ENCODE measurements at regions not wholly inside any gene's neighbourhood (a gene's known extent, or its start where the extent isn't known, plus 50 kb on each side); places are given as distances from the start of the nearest gene placed in this dataset.

DNA sequence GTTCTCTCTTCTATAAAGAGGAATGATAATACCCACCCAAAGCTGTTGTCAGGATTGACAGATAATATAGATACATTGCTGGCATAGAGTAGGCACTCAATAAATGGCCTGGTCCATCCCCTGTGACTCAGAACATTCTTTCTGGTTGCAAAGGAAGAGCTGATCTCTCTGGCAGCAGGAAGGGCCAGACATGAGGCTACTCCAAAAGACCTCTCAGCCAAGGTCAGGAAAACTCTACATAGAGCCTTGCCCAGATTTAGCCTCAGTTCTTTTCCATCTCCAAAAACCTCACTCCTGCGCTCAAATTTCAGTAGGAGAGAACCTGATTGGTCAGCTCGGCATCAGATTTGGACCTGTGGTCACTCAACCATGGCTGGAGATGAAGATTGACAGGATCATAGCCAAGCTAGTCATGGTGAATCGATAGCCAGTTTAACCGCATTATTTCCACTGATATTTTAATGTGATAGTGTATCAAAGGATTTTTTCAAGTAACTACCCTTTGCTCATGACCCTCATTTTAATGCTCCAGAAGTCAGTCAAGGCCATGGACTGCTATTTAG lies 319.6 kb downstream of the DRD1 start:
- no peak for DNase-seq
- TF ChIP-seq, protein P1, sequence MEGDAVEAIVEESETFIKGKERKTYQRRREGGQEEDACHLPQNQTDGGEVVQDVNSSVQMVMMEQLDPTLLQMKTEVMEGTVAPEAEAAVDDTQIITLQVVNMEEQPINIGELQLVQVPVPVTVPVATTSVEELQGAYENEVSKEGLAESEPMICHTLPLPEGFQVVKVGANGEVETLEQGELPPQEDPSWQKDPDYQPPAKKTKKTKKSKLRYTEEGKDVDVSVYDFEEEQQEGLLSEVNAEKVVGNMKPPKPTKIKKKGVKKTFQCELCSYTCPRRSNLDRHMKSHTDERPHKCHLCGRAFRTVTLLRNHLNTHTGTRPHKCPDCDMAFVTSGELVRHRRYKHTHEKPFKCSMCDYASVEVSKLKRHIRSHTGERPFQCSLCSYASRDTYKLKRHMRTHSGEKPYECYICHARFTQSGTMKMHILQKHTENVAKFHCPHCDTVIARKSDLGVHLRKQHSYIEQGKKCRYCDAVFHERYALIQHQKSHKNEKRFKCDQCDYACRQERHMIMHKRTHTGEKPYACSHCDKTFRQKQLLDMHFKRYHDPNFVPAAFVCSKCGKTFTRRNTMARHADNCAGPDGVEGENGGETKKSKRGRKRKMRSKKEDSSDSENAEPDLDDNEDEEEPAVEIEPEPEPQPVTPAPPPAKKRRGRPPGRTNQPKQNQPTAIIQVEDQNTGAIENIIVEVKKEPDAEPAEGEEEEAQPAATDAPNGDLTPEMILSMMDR (IDR thresholded peaks at IDR 0.05), result no peak
- Histone ChIP-seq H3K9me3 (no peaks in the 10 kb centered on the region), H3K27me3 (no peaks in the 10 kb centered on the region), H3K27ac (no peak overlapping the region), H3K4me1 (no peaks in the 10 kb centered on the region), H3K4me3 (no peak overlapping the region), H3K36me3 (no peaks in the 10 kb centered on the region)

DNA sequence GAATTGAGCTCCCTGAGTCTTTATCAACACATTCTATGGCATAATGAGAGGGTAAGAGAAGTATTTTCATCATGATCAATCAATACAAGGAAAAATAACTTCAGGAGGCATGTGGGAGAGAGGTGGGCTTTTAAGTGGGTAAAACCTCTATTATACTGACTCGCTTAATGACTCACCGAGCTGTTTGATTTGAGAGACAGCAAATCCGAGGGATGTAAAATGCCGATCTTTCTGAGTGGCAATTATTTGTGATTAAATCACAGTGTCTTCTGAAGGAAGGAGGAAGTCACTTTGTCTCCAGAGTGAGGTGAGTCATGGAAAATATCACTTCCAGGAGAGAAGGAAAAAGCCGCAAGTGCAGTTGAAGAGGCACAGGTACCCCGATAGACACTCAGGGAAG lies 320.4 kb downstream of the DRD1 start:
- Histone ChIP-seq H3K4me1 (no peaks in the 10 kb centered on the region), H3K27ac (no peak overlapping the region), H3K4me3 (no peak overlapping the region), H3K27me3 (no peaks in the 10 kb centered on the region), H3K9me3 (no peaks in the 10 kb centered on the region), H3K36me3 (no peaks in the 10 kb centered on the region)
- TF ChIP-seq, protein P1 (IDR thresholded peaks at IDR 0.05), result no peak
- TF ChIP-seq POLR2A (IDR thresholded peaks at IDR 0.05), result no peak
- no peak for DNase-seq

DNA sequence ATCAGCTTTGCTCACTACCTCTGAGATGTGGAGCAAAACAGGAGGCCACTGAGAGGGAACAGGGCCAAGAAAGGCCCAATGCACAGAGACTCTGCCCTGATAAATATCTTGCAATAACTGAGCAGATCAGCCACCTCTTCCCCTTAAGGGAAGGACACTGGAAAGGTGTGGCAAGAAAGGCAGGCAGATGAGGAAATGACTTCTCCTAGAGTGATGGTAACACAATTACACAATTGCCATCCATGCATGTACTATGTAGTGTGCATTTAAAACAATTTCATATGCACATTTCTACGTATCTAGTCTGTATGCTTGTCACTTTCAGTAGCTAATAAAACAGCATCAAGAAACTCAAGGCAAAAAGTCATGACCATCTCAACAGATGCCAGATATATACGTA lies 322.5 kb downstream of the DRD1 start:
- no peaks in the 10 kb centered on the region for H3K4me1 ChIP-seq

DNA sequence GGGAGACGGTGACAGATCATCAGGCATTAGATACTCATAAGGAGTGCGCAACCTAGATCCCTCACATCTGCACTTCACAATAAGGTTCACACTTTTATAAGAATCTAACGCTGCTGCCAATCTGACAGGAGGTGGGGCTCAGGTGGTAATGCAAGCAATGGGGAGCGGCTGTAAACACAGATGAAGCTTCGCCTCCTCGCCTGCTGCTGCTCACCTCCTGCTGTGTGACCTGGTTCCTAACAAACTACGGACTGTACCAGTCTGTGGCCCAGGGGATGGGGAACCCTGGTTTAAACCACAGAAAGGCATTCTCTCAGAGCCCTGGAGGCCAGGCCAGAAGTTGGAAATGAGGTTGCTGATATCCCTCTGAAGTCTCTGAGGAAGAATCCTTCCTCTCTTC lies 323.6 kb downstream of the DRD1 start:
- no peak overlapping the region for H3K27ac ChIP-seq
- DNase-seq, result no peak
- H3K9me3 ChIP-seq, result no peaks in the 10 kb centered on the region
- no peak overlapping the region for H3K4me3 ChIP-seq
- H3K27me3 ChIP-seq, result no peaks in the 10 kb centered on the region
- TF ChIP-seq, protein P1 (IDR thresholded peaks at IDR 0.05), result no peak
- TF ChIP-seq POLR2A (IDR thresholded peaks at IDR 0.05), result no peak
- no peaks in the 10 kb centered on the region for H3K4me1 ChIP-seq
- H3K36me3 ChIP-seq, result no peaks in the 10 kb centered on the region

More for the DNA sequence above, 322.5 kb downstream of the DRD1 start:
- Histone ChIP-seq H3K27me3 (no peaks in the 10 kb centered on the region), H3K27ac (no peak overlapping the region), H3K4me3 (no peak overlapping the region), H3K36me3 (no peaks in the 10 kb centered on the region), H3K9me3 (no peaks in the 10 kb centered on the region)
- no peak for TF ChIP-seq POLR2A (IDR thresholded peaks at IDR 0.05)
- TF ChIP-seq, protein P1 (IDR thresholded peaks at IDR 0.05), result no peak
- DNase-seq, result no peak

DNA sequence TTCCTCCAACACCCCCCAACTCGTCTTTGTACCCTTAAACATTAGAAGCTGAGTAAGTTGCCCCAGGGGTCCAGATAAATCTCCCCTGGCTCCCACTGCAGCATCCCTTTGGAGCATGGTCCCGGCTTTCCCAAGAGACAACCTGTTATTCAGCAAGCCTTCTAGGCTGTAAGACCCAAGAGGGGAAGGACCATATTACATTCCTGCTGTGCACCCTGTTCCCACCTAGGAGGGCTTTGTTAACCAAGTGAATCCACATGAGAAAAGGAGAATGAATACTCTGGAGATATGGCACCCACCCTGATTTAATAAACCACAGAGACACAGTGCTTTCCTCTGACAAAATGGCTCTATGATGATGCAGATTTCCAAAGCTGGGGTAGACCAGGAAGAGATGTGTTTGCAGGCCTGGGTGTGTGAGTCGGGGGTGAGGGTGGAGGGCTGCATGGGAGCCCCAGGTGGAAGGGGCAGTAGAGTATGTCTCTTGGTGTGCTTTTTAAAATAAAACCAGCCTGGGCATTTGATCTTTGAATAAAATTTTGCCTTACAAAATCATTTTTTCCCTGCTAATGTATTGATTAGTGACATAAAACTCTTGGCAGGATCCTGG lies 325.2 kb downstream of the DRD1 start:
- TF ChIP-seq, protein P1 (IDR thresholded peaks at IDR 0.05), result no peak
- no peak for TF ChIP-seq POLR2A (IDR thresholded peaks at IDR 0.05)
- no peak overlapping the region for H3K27ac ChIP-seq
- H3K4me1 ChIP-seq, result no peaks in the 10 kb centered on the region
- no peaks in the 10 kb centered on the region for H3K27me3 ChIP-seq
- no peak overlapping the region for H3K4me3 ChIP-seq
- H3K36me3 ChIP-seq, result no peaks in the 10 kb centered on the region
- H3K9me3 ChIP-seq, result no peaks in the 10 kb centered on the region
- DNase-seq, result no peak

Data from Peyer's patch (tissue), 4 donors.